ENCODE measurements at regions not wholly inside any gene's neighbourhood (a gene's known extent, or its start where the extent isn't known, plus 50 kb on each side); places are given as distances from the start of the nearest gene placed in this dataset.
"Not testable (repeated sequence)": the region's sequence is repeated elsewhere in the genome, so short reads cannot be mapped to it uniquely, and the experiment has no call there.

DNA sequence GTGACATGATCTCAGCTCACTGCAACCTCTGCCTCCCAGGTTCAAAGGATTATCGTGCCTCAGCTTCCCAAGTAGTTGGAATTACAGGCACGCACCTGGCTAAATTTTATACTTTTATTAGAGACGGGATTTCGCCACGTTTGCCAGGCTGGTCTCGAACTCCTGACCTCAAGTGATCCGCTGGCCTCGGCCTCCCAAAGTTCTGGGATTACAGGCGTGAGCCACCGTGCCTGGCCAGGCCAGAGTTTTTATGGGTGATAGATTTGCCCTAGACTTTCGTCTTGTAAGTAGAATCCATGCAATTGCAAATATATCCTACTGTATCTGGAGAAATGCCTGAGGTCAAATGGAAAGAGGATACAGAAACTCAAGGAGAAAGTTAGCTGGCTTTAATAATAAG, 819.9 kb upstream of the SLITRK1 start:
- DNase-seq: no peak

- not testable (repeated sequence) for DNase-seq
Measured at GRCh38 chr13:84697591-84697990, 815.3 kb upstream of the SLITRK1 start.

- no peak for DNase-seq
Measured at GRCh38 chr13:84686973-84687372, 804.7 kb upstream of the SLITRK1 start.

DNA sequence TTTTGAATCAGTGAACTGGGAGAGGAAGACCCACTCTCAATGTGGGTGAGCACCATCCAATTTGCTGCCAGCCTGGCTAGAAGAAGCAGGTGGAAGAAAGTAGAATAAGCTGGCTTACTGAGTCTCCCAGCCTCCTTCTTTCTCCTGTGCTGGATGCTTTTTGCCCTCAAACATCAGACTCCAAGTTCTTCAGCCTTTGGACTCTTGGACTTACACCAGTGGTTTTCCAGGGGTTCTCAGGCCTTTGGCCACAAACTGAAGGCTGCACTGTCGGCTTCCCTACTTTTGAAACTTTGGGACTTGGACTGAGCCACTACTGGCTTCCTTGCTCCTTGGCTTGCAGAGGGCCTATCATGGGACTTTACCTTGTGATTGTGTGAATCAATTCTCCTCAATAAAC, 804.2 kb upstream of the SLITRK1 start:
- no peak for DNase-seq

- no peak for DNase-seq
Measured at GRCh38 chr13:84684804-84685203, 802.5 kb upstream of the SLITRK1 start.

- no peak for DNase-seq
Measured at GRCh38 chr13:84684048-84684662, 801.9 kb upstream of the SLITRK1 start.

DNA sequence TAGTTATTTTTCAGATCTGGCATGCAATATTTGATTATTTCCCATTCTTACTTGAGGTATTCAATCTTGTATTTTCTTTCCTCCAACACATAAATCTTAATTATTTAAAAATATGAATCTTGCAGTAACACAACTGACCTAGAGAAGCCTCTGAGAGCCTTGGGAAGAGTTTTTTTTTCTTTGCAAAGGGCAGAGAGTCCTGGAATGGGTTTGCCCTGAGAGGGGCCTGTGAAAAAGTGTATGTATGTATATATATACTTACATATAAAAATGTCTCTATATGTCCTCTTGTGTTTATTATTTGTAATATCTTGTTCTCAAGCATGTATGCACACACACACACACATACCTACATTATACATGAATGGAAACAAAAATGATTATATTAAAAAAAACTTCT, 801.2 kb upstream of the SLITRK1 start:
- no peak for DNase-seq

DNA sequence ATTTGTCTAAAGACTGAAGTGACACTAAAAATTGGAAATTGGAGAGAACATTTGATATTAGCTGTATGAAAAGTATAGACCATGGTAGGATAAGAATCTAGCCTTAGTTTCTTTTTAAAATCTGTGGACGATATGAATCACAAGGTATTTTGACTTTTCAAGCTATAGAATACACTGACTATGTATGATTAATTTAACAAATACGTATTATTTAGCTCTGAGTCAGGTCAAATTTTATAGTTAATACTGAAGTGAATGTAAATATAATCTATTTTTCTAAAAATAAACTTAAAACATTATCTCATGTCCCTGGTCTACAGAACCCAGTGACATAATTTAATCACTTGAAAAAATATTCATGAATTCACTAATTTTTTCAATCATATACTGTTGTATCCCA, 795.6 kb upstream of the SLITRK1 start:
- no peak for DNase-seq

DNA sequence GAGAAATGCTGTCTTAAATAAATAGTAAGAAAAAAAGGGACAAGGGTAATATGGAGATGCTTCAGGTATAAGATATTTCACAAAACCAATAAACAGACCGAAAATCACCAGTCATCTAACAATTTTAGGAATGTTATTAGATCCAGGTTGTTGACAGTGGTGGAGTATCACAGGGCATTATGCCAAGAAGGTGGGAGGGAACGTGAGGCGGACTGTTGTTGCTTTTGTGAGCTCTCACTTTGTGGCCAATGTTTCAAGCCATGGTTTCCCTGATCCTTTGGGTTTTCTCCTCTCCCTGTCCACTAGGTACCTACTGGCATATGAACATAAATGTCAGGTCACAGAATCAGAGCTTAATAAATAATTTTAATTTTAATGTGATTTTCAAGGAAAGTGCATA, 790.3 kb upstream of the SLITRK1 start:
- DNase-seq: no peak

- no peak for DNase-seq
Measured at GRCh38 chr13:84670245-84670644, 788.0 kb upstream of the SLITRK1 start.

DNA sequence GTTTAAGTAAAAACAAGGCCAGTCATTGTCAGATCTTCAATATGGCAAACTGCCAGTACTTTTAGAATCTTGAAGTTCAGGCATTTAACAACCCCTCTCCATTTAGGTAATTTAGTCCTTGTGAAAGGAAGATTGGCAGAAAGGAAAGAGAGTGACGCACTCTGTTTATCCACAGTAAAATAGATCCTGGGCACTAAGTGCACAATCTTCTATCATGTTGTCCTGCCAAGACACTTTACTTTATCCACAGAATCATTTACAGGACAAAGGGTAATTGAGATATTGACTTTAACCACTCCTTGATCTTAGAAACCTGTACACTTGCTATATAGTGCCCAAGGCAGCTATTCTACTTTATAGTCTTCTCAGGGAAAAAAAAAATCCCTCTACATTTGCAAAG, 786.4 kb upstream of the SLITRK1 start:
- no peak for DNase-seq

GRCh38 chr13:84662491-84662890, 780.2 kb upstream of the SLITRK1 start:
- DNase-seq: no peak

DNA sequence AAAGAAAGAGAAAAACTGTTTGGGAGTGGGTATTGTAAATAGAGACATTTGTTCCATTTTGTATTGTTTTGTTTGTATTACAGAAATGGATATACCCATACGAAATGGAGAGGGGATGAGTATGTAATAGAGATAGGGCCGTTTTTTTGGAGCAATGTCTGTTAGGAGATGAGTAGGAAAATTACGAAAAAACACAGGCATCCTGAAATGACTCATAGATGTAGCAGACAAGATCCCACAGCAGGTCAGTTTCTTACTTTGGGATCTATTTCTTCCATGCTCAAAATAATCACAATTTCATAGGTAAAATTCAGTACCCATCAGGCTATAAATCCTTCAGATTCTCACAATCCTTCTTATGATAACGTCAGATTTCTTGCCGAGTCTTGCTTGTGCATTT, 779.4 kb upstream of the SLITRK1 start:
- DNase-seq: no peak

- no peak for DNase-seq
Measured at GRCh38 chr13:84659359-84659661, 777.0 kb upstream of the SLITRK1 start.

GRCh38 chr13:84658491-84659358, 776.5 kb upstream of the SLITRK1 start:
- DNase-seq: no peak

- no peak for DNase-seq
Measured at GRCh38 chr13:84655677-84656076, 773.4 kb upstream of the SLITRK1 start.

GRCh38 chr13:84654654-84655275, 772.5 kb upstream of the SLITRK1 start:
- DNase-seq: no peak

- no peak for DNase-seq
Measured at GRCh38 chr13:84653915-84654534, 771.8 kb upstream of the SLITRK1 start.

- DNase-seq: no peak
Measured at GRCh38 chr13:84651705-84652104, 769.4 kb upstream of the SLITRK1 start.

DNA sequence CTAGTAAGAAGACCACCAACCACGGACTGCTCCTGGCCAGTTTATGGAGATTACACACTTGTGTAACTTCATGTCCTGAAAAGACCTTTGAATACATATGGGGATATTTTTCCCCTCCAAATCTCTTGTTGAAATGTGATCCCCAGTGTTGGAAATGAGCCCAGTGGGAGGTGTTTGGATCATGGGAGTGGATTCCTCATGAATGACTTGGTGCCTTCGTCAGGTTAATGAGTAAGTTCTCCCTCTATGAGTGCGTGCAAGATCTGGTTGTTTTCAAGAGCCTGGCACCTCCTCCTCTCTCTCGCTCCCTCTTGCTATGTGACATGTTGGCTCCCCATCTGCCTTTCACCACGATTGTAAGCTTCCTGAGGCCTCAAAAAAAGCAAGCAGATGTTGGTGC, 769.0 kb upstream of the SLITRK1 start:
- no peak for DNase-seq

GRCh38 chr13:84649853-84650252, 767.6 kb upstream of the SLITRK1 start:
- no peak for DNase-seq

- no peak for DNase-seq
Measured at GRCh38 chr13:84648069-84648640, 765.9 kb upstream of the SLITRK1 start.

DNA sequence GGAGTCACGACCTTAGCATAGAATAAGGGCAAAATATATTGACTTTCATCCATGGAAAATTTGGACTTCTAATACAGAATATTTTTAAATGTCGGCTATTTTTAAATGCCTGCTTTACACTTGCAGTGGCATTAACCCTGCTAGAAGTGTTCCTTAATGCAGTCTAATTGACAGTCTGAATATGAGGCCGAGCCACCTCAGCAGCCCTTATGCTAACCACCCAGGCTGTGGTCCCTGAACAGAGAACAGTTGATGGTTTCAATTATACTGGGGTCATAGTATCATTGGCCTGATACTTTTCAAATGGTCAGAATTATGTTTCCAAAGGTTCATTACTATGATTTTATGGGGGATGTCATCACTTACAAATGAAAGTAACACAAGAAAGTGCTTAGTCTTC, 764.7 kb upstream of the SLITRK1 start:
- no peak for DNase-seq

Data from T-helper 9 cell (primary cell).